H9 (cell line): ENCODE measurements at regions not wholly inside any gene's neighbourhood (a gene's known extent, or its start where the extent isn't known, plus 50 kb on each side); places are given as distances from the start of the nearest gene placed in this dataset.

Experiments
- DNase-seq: peaks from one replicate; pipeline ENCODE4 v3.0.0-alpha.2; 2017
- H2AFZ ChIP-seq: one replicate; pipeline ENCODE4 v1.6.1; 2013; ENCODE audit warnings: mild to moderate bottlenecking, low read length, control low read depth, moderate library complexity
- H2AK5ac ChIP-seq: 2 replicates; pipeline ENCODE4 v1.6.1; 2013; ENCODE audit warnings: low read length, control low read depth, mixed read lengths; ENCODE audit not compliant: insufficient read length
- H2BK120ac ChIP-seq: one replicate; pipeline ENCODE4 v1.6.1; 2013; ENCODE audit warnings: low read depth, mild to moderate bottlenecking, low read length, control low read depth, inconsistent platforms; ENCODE audit not compliant: poor library complexity, severe bottlenecking
- H2BK12ac ChIP-seq: 2 replicates; pipeline ENCODE4 v1.6.1; 2013; ENCODE audit warnings: low read length, control low read depth, mixed read lengths, low read depth; ENCODE audit not compliant: insufficient read length
- H2BK15ac ChIP-seq: 2 replicates; pipeline ENCODE4 v1.6.1; 2013; ENCODE audit warnings: low read depth, low read length, control low read depth
- H2BK20ac ChIP-seq: one replicate; pipeline ENCODE4 v1.6.1; 2013; ENCODE audit warnings: low read depth, mild to moderate bottlenecking, low read length, control low read depth, inconsistent platforms; ENCODE audit not compliant: poor library complexity, severe bottlenecking
- H2BK5ac ChIP-seq: 2 replicates; pipeline ENCODE4 v1.6.1; 2013; ENCODE audit warnings: low read length, control low read depth, mixed read lengths; ENCODE audit not compliant: insufficient read length
- H3K14ac ChIP-seq: 2 replicates; pipeline ENCODE4 v1.6.1; 2013; ENCODE audit warnings: low read length, control low read depth; ENCODE audit not compliant: insufficient read depth
- H3K18ac ChIP-seq: 2 replicates; pipeline ENCODE4 v1.6.1; 2013; ENCODE audit warnings: low read depth, mild to moderate bottlenecking, mixed read lengths, low read length, control low read depth; ENCODE audit not compliant: insufficient read length
- H3K23ac ChIP-seq: 2 replicates; pipeline ENCODE4 v1.6.1; 2013; ENCODE audit warnings: low read length, control low read depth, mixed read lengths, low read depth; ENCODE audit not compliant: insufficient read length
- H3K23me2 ChIP-seq: 2 replicates; pipeline ENCODE4 v1.6.1; 2013; ENCODE audit warnings: low read depth, mild to moderate bottlenecking, mixed read lengths, low read length, control low read depth; ENCODE audit not compliant: insufficient read length, poor library complexity, severe bottlenecking
- H3K27ac ChIP-seq: 2 replicates; pipeline ENCODE4 v1.5.1; 2013; ENCODE audit warnings: low read length, control low read depth, mixed read lengths, low read depth; ENCODE audit not compliant: insufficient read length
- H3K27me3 ChIP-seq: 2 replicates; pipeline ENCODE4 v1.6.1; 2013; ENCODE audit warnings: low read length, control low read depth, inconsistent platforms; ENCODE audit not compliant: insufficient read depth
- H3K4ac ChIP-seq: 2 replicates; pipeline ENCODE4 v1.6.1; 2013; ENCODE audit warnings: low read depth, mild to moderate bottlenecking, control low read depth, inconsistent platforms, low read length, moderate library complexity
- H3K4me1 ChIP-seq: 2 replicates; pipeline ENCODE4 v1.6.1; 2013; ENCODE audit warnings: low read length, control low read depth, inconsistent platforms; ENCODE audit not compliant: insufficient read depth
- H3K4me2 ChIP-seq: 2 replicates; pipeline ENCODE4 v1.6.1; 2013; ENCODE audit warnings: low read length, control low read depth, mixed read lengths; ENCODE audit not compliant: insufficient read length, insufficient read depth
- H3K56ac ChIP-seq: 2 replicates; pipeline ENCODE4 v1.6.1; 2013; ENCODE audit warnings: low read depth, mild to moderate bottlenecking, mixed read lengths, low read length, control low read depth; ENCODE audit not compliant: insufficient read length
- H3K79me1 ChIP-seq: 2 replicates; pipeline ENCODE4 v1.6.1; 2013; ENCODE audit warnings: low read depth, mild to moderate bottlenecking, moderate library complexity, low read length, control low read depth, inconsistent platforms; ENCODE audit not compliant: insufficient read depth, poor library complexity, severe bottlenecking
- H3K79me2 ChIP-seq: 2 replicates; pipeline ENCODE4 v1.6.1; 2013; ENCODE audit warnings: low read length, control low read depth, inconsistent platforms; ENCODE audit not compliant: insufficient read depth
- H3K9ac ChIP-seq: 2 replicates; pipeline ENCODE4 v1.6.1; 2013; ENCODE audit warnings: low read length, control low read depth, mixed read lengths; ENCODE audit not compliant: insufficient read length; ENCODE audit errors: extremely low read depth
- H3K9me3 ChIP-seq: one replicate; pipeline ENCODE4 v1.6.1; 2013; ENCODE audit warnings: low read depth, low read length, inconsistent platforms; ENCODE audit not compliant: control insufficient read depth
- H3T11ph ChIP-seq: one replicate; pipeline ENCODE4 v1.6.1; 2013; ENCODE audit warnings: mild to moderate bottlenecking, low read length, control low read depth, inconsistent platforms
- H4K20me1 ChIP-seq: one replicate; pipeline ENCODE4 v1.6.1; 2013; ENCODE audit not compliant: control insufficient read depth, insufficient read length, insufficient read depth
- H4K5ac ChIP-seq: 2 replicates; pipeline ENCODE4 v1.6.1; 2013; ENCODE audit warnings: low read depth, mild to moderate bottlenecking, mixed read lengths, low read length, control low read depth; ENCODE audit not compliant: insufficient read length
- H4K8ac ChIP-seq: replicated peaks from 2 replicates; pipeline ENCODE4 v1.6.1; 2013; ENCODE audit warnings: low read length, control low read depth, mixed read lengths, low read depth; ENCODE audit not compliant: insufficient read length
- H4K91ac ChIP-seq: 2 replicates; pipeline ENCODE4 v1.6.1; 2013; ENCODE audit warnings: low read depth, mild to moderate bottlenecking, moderate library complexity, mixed read lengths, low read length, control low read depth; ENCODE audit not compliant: insufficient read length
- H3K27ac Mint-ChIP-seq, 3 experiments: 2 replicates in 2 of 3; 3 replicates in 1 of 3; pipeline ENCODE4 v1.8.0; 2020 to 2021; ENCODE audit warnings: mixed read lengths in 3 of 3, mild to moderate bottlenecking in 1 of 3, moderate library complexity in 1 of 3
- H3K27me3 Mint-ChIP-seq: 2 replicates; pipeline ENCODE4 v1.8.0; 2021; ENCODE audit warnings: low read depth, mild to moderate bottlenecking, moderate library complexity, mixed read lengths
- H3K36me3 Mint-ChIP-seq, 3 experiments: 2 replicates in 2 of 3; 3 replicates in 1 of 3; pipeline ENCODE4 v1.8.0; 2020 to 2021; ENCODE audit warnings: low read depth in 3 of 3, mixed read lengths in 3 of 3; ENCODE audit not compliant: insufficient read depth in 1 of 3
- H3K4me1 Mint-ChIP-seq, 2 experiments: 2 replicates each; pipeline ENCODE4 v1.8.0; 2020; ENCODE audit warnings: mixed read lengths in 2 of 2
- H3K4me3 Mint-ChIP-seq, 2 experiments: 2 replicates in 1 of 2; 3 replicates in 1 of 2; pipeline ENCODE4 v1.8.0; 2020 to 2021; ENCODE audit warnings: mild to moderate bottlenecking in 2 of 2, mixed read lengths in 2 of 2, moderate library complexity in 1 of 2
- H3K9me3 Mint-ChIP-seq, 2 experiments: 2 replicates in 1 of 2; 3 replicates in 1 of 2; pipeline ENCODE4 v1.8.0; 2020; ENCODE audit warnings: mild to moderate bottlenecking in 2 of 2, mixed read lengths in 2 of 2, moderate library complexity in 1 of 2
- CTCF ChIP-seq: fragments of 200-600 bp; sonication (generic); conservative IDR thresholded peaks from 3 replicates; pipeline ENCODE4 v1.8.0; 2021; ENCODE audit warnings: antibody characterized with exemption, mild to moderate bottlenecking
- WGBS: extraction: QIAGEN DNeasy Blood & Tissue Kit; methylation state at CpG from one replicate; pipeline ENCODE4 v1.1.7; 2013; ENCODE audit warnings: missing lambda C conversion rate, low lambda C conversion rate, mixed read lengths; ENCODE audit not compliant: insufficient read length; ENCODE audit errors: extremely low coverage; 5-methylcytosine and 5-hydroxymethylcytosine counted together

- Histone ChIP-seq H4K8ac (no peak overlapping the region), H3K9ac (no peak overlapping the region), H4K20me1 (no peaks in the 10 kb centered on the region), H3K18ac (no peak overlapping the region), H3K4me1 (no peaks in the 10 kb centered on the region), H3K4ac (no peak overlapping the region), H2BK15ac (no peak overlapping the region), H3K23ac (no peak overlapping the region), H2BK120ac (no peak overlapping the region), H3K27ac (no peak overlapping the region), H3K56ac (no peak overlapping the region), H3T11ph (no peak overlapping the region), H2BK20ac (no peak overlapping the region), H3K14ac (no peak overlapping the region), H4K5ac (no peak overlapping the region), H3K79me1 (no peaks in the 10 kb centered on the region), H2AK5ac (no peak overlapping the region), H4K91ac (no peak overlapping the region), H3K23me2 (no peaks in the 10 kb centered on the region), H3K9me3 (no peaks in the 10 kb centered on the region), H2BK5ac (no peak overlapping the region), H3K4me2 (no peak overlapping the region), H3K27me3 (no peaks in the 10 kb centered on the region), H2AFZ (no peak overlapping the region), H3K79me2 (no peaks in the 10 kb centered on the region), H2BK12ac (no peak overlapping the region)
- no peak for DNase-seq
- WGBS: no CpG with 5 or more reads among the region's 2 CpGs
- Mint-ChIP-seq H3K4me1 (peaks cover under 1% of the 10 kb centered on the region in 2 experiments; a peak in 1 of 4 replicates), H3K36me3 (peaks cover 11 to 16% (median 12%) of the 10 kb centered on the region in 3 experiments), H3K27ac (no peak overlapping the region), H3K9me3 (peaks cover 16 to 19% of the 10 kb centered on the region in 2 experiments; a peak in 4 of 5 replicates), H3K4me3 (no peak overlapping the region), H3K27me3 (no peaks in the 10 kb centered on the region)
- TF ChIP-seq CTCF: no peak
Observed at GRCh38 chrX:5278908-5279307, 949.8 kb downstream of the NLGN4X start.
